Panc1 (cell line): ENCODE measurements at regions not wholly inside any gene's neighbourhood (a gene's known extent, or its start where the extent isn't known, plus 50 kb on each side); places are given as distances from the start of the nearest gene placed in this dataset.

Experiments
- CTCF ChIP-seq: fragments of 450-650 bp; IDR thresholded peaks from 2 replicates; pipeline ENCODE4 v1.5.1; 2017; ENCODE audit warnings: mild to moderate bottlenecking
- POLR2AphosphoS5 ChIP-seq: IDR thresholded peaks from 2 replicates; pipeline ENCODE4 v1.6.1; 2012; ENCODE audit warnings: mild to moderate bottlenecking, low read depth, low read length, moderate library complexity
- REST ChIP-seq, 2 experiments: IDR thresholded peaks; 2 replicates each; pipeline ENCODE4 v1.6.1; 2011 to 2012; ENCODE audit warnings: low read depth in 2 of 2, control low read depth in 1 of 2, low read length in 1 of 2, mild to moderate bottlenecking in 1 of 2, moderate library complexity in 1 of 2; ENCODE audit not compliant: insufficient read depth in 1 of 2
- SIN3A ChIP-seq: IDR thresholded peaks from 2 replicates; pipeline ENCODE4 v1.6.1; 2012; ENCODE audit warnings: low read depth, mild to moderate bottlenecking, low read length, moderate library complexity, borderline replicate concordance; ENCODE audit not compliant: insufficient read depth

DNA sequence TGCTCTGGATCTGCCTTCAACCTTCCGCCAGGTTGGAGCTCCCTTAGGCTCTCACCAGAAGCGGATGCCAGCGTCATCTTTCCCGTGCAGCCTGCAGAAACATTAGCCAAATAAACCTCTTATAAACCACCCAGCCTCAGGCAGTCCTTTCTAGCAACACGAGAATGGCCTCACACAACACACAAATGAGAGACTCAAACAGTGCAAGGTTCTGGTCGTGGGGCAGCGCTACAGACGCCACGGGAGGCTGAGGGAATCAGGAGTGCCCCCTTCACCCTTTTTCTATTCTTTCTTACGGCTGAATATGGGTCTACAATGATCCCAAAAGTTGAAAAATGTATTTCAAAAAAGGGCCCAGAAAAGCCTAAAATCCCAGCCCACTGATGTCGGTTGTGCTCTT lies 96.4 kb downstream of the FOXL3 start:
- TF ChIP-seq CTCF (no peak), POLR2AphosphoS5 (no peak), REST (IDR thresholded peaks at IDR 0.05; ENCODE audit: insufficient read depth in 1 of 2, low read depth in 2 of 2, low read length in 1 of 2) (no peak), SIN3A (no peak)
